GM12891 (cell line): ENCODE measurements at regions not wholly inside any gene's neighbourhood (a gene's known extent, or its start where the extent isn't known, plus 50 kb on each side); places are given as distances from the start of the nearest gene placed in this dataset.

Experiments
- PAX5 ChIP-seq: IDR thresholded peaks from 2 replicates; pipeline ENCODE4 v1.6.1; 2011; ENCODE audit warnings: low read length, moderate library complexity, mild to moderate bottlenecking; ENCODE audit not compliant: insufficient read depth, severe bottlenecking
- POLR2A ChIP-seq: IDR thresholded peaks from 2 replicates; pipeline ENCODE4 v1.6.1; 2011; ENCODE audit warnings: low read depth, low read length, control low read depth
- POLR2AphosphoS5 ChIP-seq: IDR thresholded peaks from 2 replicates; pipeline ENCODE4 v1.6.1; 2011; ENCODE audit warnings: low read depth, low read length, control low read depth
- TAF1 ChIP-seq: IDR thresholded peaks from 2 replicates; pipeline ENCODE4 v1.6.1; 2011; ENCODE audit warnings: low read depth, low read length, control low read depth

- no peak for TF ChIP-seq POLR2AphosphoS5
- TF ChIP-seq POLR2A = no peak
- TF ChIP-seq TAF1 = no peak
- TF ChIP-seq PAX5 = no peak
These were observed 57.4 kb upstream of the ACKR3 start for GRCh38 chr2:236512267-236512666.
